HG03095 (cell line): ENCODE measurements at regions not wholly inside any gene's neighbourhood (a gene's known extent, or its start where the extent isn't known, plus 50 kb on each side); places are given as distances from the start of the nearest gene placed in this dataset.

Experiments
- ATAC-seq: cut with Tn5 transposase; IDR thresholded peaks from one replicate; pipeline ENCODE4 v1.9.1; 2021; ENCODE audit warnings: moderate library complexity; ENCODE audit not compliant: unreplicated experiment

DNA sequence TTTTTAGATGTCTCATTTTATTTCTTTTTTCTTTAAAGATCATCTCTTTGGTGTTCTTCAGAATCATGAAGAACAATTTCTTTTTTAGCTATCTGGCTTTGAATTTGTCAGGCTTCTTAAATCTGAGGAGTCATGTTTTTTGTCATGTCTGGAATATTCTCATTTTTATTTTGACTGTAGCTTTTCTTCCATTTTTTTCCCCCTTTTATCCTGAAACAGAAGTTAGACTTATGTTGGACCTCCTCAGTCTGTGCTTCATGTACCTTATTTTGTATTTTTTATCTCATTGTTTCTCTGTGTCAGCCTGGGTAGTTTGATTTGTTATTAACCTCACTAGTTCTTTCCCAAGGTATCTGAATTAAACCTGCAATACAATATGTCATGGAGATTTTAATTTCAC lies 319.2 kb upstream of the ADGRL4 start:
- ATAC-seq, result no peak

DNA sequence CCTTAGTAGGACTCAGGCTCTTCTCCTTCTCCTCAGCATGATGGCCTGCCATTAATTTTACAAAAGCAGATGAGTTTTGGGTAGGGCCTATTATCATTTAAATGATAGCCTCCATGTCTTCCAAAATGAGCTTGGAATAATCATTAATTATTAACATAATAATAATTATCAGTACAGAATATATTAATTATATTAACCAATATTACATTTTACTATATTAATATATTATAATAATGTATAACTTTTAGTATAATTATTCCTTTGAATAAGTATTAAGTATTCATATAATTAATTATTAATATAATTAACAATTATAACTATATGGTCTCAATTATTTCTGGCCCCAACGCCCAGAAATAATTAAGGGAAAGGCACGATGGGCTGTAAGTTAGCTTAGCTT lies 318.6 kb upstream of the ADGRL4 start:
- no peak for ATAC-seq

DNA sequence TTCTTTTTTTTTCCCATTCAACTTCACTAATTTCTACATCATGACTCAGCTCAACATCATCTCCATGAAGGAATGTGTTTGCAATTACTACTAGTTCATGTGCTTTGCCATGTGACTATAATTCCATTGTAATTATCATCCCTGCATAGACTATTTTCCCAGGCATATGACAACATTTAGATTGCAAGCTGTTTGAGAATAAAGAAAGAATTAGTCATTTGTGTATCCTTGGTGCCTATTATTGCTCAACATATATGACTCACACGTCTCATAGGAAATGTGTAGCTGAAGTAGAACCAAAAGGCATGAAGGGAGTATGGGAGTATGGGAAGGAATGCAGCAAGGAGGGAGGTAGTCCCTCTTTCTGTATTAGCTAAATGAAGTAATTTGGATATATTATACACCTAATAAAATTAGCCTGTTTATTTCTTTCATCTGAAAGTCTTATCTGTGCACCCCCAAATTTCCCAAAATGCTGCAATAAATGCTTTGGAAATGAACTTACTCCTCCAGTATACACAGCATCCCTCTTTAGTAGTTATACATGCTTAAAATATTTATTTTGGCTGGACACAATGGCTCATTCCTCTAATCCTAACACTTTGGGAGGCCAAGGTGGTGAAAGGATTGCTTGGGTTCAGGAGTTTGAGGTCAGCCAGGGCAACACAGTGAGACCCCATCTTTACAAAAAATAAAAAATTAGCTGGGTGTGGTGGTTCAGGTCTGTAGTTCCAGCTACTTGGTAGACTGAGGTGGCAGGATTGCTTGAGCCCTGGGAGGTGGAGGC lies 316.9 kb upstream of the ADGRL4 start:
- no peak for ATAC-seq

- no peak for ATAC-seq
Measured at GRCh38 chr1:79322511-79323027, 316.0 kb upstream of the ADGRL4 start.

GRCh38 chr1:79312438-79312837 lies 305.9 kb upstream of the ADGRL4 start:
- no peak for ATAC-seq

DNA sequence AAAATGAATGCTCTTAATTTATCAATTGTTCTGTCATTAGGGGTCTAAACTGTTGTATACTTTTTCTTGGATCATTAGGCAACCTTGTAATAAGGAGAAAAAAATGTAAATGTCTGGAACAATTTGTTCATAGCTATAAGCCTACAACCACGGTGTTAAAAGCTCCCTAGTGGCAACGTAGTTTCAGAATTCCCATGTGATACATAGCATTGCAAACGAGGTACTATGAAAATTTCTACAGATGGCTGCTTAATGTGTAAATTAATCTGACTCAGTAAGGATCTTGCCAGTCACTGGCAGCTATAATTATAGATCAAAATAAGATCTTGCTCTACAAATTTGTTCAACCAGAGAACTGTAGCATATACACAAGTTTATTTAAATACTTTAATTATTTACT lies 304.1 kb upstream of the ADGRL4 start:
- no peak for ATAC-seq

DNA sequence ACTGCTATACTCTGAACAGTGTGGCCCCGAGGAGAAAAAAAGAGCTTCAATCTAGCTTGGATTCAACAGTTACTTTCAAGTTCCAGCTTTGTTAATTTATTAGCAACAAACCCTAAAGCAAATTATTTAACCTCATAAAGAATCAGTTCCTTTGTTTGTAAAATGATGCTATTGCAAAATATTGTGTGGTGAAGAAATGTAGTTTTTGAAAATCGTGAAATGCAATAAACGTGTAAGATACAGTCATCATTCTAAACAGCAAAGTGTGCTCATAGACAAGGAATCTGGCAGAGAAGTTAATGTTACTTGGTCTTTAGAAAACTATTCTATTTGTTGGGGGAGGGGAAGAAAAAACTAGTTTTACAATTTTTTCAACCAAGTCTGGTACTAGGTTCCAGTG lies 297.6 kb upstream of the ADGRL4 start:
- no peak for ATAC-seq

- ATAC-seq, result no peak
Measured at GRCh38 chr1:79303040-79303439, 296.5 kb upstream of the ADGRL4 start.

DNA sequence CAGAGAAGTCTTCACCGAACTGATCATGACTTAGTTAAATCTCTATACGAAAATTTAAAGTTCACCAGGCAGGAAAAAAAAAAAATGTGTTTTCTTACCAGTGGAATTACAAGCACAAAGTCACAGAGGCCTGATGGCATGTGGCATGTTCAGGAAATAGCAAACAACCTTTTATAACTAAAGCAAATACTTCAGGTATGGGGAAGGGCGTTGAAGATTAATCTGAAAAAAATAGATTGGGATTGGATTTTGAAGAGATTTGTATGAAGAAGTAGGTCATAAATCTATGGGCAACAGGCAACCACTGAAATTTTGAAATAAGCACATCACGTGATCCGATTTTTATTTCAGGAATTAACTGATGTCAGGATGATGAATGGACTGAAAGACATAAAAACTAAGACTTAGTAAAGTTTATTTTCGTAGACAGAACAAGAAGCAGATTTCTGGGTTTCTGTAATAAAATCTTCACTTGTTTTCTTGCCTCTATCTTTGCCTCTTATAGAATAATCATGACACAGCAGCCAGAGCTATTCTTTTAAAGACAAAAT lies 295.9 kb upstream of the ADGRL4 start:
- no peak for ATAC-seq

DNA sequence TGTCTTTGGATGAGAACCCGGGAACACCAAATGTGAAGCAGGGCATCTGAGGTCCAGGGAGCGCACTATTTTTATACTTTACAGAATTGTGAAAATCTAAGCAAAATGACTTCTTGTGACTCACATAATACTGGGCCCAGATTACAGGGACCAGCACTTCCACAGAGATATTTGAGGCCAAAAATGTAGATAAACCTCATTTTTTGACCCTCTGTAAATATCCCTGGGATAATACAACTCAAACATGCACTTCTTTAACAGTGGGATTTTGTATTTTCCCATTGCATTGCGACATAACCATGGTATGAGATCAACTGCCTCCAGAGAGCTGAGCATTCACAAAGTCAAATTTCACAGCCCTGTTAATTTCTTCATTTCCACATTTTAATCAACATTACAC lies 289.4 kb upstream of the ADGRL4 start:
- no peak for ATAC-seq

GRCh38 chr1:79293611-79294010 lies 287.1 kb upstream of the ADGRL4 start:
- ATAC-seq, result no peak

DNA sequence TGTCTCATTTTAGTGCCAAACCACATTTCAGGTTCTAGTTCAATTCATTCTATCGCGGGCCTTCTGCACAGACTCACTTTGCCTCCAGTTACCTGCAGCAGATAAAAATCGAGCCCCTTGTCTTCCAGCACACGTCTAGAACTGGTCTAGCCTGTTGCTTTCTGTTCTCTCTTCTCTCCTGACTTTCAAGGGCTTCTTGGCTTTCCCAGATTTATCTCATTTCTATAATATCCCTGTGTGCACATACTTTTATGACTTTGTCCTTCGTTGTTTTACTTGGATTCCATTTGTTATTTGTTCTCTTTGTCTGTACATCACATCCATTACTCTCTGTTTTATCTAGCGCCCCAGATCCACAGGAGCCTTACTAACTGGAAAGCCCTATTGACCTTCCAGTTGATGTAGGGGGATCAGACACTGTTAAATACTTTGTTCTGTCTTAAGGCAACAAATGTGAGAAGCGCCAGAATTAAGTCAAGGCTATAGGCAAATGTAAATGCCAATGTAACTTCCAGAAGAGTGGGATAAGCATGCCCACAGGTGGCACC lies 284.5 kb upstream of the ADGRL4 start:
- ATAC-seq, result no peak

- no peak for ATAC-seq
Measured at GRCh38 chr1:79287982-79288381, 281.5 kb upstream of the ADGRL4 start.

GRCh38 chr1:79285667-79286066 lies 279.1 kb upstream of the ADGRL4 start:
- no peak for ATAC-seq

DNA sequence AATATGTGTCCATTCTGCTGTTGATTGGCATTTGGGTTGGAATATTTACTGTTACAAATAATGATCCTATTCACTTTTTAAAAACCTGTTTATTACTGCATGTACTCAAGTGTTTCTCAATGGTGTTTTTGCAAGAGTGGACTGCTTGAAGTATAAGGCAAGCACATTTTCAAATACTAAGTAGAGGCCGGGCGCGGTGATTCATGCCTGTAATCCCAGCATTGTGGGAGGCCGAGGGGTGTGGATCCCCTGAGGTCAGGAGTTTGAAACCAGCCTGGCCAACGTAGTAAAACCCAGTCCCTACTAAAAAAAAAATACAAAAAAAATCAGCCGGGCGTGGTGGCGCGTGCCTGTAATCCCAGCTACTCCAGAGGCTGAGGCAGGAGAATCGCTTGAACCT lies 276.9 kb upstream of the ADGRL4 start:
- ATAC-seq, result no peak

DNA sequence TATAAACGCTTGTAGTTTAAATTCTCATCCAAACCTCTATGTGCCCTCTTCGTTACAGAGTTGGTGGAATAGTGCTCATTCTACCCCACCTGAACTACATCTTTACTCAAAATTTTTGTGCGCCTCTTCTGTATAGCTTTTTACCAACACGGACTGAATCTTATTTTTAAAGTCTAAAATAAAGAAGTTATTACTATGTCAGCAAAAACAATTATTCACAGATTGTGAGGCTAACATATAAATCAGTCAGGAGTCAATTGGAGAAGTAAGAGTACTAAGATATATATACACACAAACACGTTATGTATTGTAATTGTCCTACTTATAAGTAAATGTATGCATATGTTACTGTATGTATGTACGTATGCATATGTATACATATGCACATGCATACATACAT lies 274.9 kb upstream of the ADGRL4 start:
- ATAC-seq, result no peak

GRCh38 chr1:79271759-79272158 lies 265.2 kb upstream of the ADGRL4 start:
- ATAC-seq, result no peak

DNA sequence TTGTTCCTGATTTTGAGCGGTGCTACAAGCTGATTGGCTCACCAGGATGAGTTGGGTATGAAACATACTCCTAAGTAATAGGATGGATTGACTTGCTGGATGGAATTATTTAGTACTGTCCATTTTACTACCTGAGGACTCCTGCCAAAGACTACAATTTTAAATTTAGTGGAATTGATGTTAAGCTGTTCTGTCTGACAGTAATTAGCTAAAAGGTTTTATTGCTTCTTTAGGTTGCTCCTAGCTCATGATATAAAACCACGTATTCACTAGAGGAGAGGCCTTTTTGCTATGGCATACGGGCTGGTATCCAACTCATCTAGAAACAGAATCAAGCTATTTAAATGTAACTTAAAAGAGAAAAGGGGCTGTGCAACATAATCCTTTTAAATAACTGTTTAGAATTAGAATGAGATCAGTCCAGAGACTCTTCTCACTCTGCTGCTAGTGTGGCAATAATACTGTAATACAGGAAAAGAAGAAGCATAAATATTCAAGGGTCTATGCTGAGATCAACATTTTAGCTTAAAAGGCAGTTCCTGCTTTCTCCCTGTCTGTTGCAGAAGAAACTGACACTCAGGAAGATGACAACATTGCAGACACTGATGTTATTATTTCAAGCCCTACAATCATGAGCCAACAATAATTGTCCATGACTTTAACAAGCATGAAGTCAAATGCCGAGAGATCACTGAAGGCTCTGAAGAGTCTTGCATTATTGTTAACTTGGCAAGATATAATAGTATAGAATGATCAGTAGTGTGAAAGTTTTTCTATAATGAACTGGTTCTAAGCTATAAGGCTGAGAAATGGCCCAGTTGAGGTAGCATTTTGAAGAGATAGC lies 258.7 kb upstream of the ADGRL4 start:
- no peak for ATAC-seq

DNA sequence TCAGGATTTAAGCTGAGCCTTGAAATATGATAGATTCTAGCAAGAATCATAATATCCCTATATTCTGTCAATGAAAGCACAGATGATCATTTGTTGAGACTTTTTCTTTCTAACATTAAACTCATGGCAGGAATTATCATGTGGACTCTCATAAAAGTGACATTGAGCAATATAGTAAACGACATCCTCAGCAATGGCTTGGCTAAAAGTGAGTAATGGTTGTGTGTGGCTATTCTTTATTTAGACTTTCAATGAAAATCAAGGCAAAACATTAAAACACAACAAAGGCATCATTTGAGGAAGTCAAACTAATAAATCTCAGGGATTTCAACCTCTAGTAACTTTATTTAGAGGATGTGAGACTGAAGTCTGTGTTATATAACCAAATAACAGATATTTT lies 257.8 kb upstream of the ADGRL4 start:
- ATAC-seq, result no peak

DNA sequence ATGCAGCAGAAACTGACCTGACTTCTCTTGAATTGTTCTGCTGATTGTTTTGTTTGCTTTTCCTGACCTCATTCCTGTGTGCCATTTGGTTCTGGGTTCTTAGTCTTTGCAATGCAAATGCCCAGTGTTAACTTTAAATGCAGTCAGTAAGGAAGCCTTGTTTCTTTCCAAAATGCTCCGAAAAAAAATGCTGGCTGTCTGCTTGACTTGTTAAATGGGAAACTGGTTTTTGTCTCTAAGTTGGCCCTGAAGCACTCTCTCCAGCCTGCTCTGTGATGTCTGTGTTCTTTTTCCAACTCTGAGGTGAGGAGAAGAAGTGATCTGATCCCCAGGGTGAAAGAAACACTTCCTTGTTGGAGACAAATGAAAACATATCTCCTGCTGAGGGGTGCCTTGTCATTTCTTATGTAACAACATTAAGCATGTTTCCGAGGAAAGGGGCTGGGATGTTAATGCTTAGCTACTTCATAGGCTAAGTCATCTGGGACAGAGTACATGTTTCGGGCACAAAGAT lies 256.3 kb upstream of the ADGRL4 start:
- no peak for ATAC-seq
